ENCODE measurements at regions not wholly inside any gene's neighbourhood (a gene's known extent, or its start where the extent isn't known, plus 50 kb on each side); places are given as distances from the start of the nearest gene placed in this dataset.

- TF ChIP-seq EZH2 (IDR thresholded peaks at IDR 0.05) (no peak), POLR2AphosphoS5 (IDR thresholded peaks at IDR 0.05; ENCODE audit: borderline replicate concordance, low read depth, low read length) (no peak), FOXP2 (optimal IDR thresholded peaks at IDR 0.05; ENCODE audit: control extremely low read depth, extremely low read length, insufficient read depth) (no peak)
Measured at GRCh38 chr3:194888916-194889315, 203.2 kb downstream of the FAM43A start.

Measured in SK-N-MC (cell line).